GM19238 (cell line): ENCODE measurements at regions not wholly inside any gene's neighbourhood (a gene's known extent, or its start where the extent isn't known, plus 50 kb on each side); places are given as distances from the start of the nearest gene placed in this dataset.

ENCODE experiments used
- DNase-seq: peaks from one replicate; pipeline ENCODE4 v3.0.0; 2011; ENCODE audit warnings: low spot score; ENCODE audit not compliant: insufficient read length

- DNase-seq: no peak
These were observed 51.2 kb upstream of the HSPA9 start for GRCh38 chr5:138626333-138626944.

GRCh38 chr5:138625134-138625533 is 49.9 kb upstream of the HSPA9 start:
- no peak for DNase-seq
